Hepatocyte (in vitro differentiated cells): ENCODE measurements at regions not wholly inside any gene's neighbourhood (a gene's known extent, or its start where the extent isn't known, plus 50 kb on each side); places are given as distances from the start of the nearest gene placed in this dataset.

Experiments
- CTCF ChIP-seq: fragments of 200-600 bp; sonication (generic); IDR thresholded peaks from 2 replicates; pipeline ENCODE4 v1.5.1; 2016; ENCODE audit warnings: antibody characterized with exemption, mild to moderate bottlenecking; ENCODE audit not compliant: poor library complexity
- EZH2 ChIP-seq: fragments of 200-600 bp; sonication (generic); IDR thresholded peaks from 2 replicates; pipeline ENCODE4 v1.6.1; 2016; ENCODE audit warnings: antibody characterized with exemption, mild to moderate bottlenecking, borderline replicate concordance
- EZH2phosphoT487 ChIP-seq: fragments of 200-600 bp; sonication (generic); IDR thresholded peaks from one replicate; pipeline ENCODE4 v1.6.1; 2018; ENCODE audit warnings: antibody characterized with exemption, mild to moderate bottlenecking, low read depth, moderate library complexity; ENCODE audit not compliant: unreplicated experiment, severe bottlenecking

DNA sequence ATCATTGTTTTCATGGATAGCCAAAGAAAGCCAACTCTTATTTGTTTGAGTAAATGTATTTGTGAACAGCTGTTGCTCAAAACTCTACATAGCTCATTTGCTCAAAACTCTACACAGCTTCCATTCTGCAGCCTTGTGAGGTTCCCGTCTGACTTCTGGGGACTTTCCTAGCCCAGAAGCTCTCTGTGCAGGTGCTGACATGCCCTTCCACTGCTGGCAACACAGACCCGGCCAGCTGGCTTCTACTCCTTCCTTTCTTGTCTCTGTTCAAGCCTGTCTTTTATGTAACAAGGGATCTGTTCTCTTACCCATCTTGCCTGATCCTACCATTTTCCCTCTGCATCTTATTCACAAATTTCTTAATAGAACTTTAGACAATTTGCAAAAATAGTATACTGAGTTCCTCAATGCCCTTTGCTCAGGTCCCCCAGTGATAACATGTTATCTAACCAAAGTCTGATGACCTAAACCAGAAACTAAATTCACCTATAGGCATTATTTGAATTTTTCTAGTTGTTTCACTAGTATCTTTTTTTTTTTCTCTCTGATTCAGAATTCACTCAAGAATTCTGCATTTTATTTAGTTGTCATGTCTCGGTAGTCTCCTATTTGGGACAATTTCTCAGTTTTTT is 556.5 kb upstream of the SEMA6A start:
- TF ChIP-seq CTCF (no peak), EZH2 (no peak), EZH2phosphoT487 (no peak)
